Urinary bladder (tissue), 3 donors: ENCODE measurements at regions not wholly inside any gene's neighbourhood (a gene's known extent, or its start where the extent isn't known, plus 50 kb on each side); places are given as distances from the start of the nearest gene placed in this dataset.
"Not testable (repeated sequence)": the region's sequence is repeated elsewhere in the genome, so short reads cannot be mapped to it uniquely, and the experiment has no call there.

ENCODE experiments used
- DNase-seq: peaks from one replicate; pipeline ENCODE4 v3.0.0-alpha.2; 2015; ENCODE audit errors: extremely low spot score
- H3K27ac ChIP-seq: one replicate; pipeline ENCODE4 v1.5.1; 2013; ENCODE audit warnings: low read depth, mild to moderate bottlenecking, moderate library complexity
- H3K36me3 ChIP-seq: one replicate; pipeline ENCODE4 v1.6.1; 2013; ENCODE audit warnings: mild to moderate bottlenecking, moderate library complexity; ENCODE audit not compliant: insufficient read depth
- H3K4me1 ChIP-seq: one replicate; pipeline ENCODE4 v1.6.1; 2013; ENCODE audit warnings: mild to moderate bottlenecking, moderate library complexity; ENCODE audit not compliant: insufficient read depth
- H3K4me3 ChIP-seq: one replicate; pipeline ENCODE4 v1.5.1; 2013; ENCODE audit warnings: low read depth, low read length
- WGBS: extraction: QIAGEN DNeasy Blood & Tissue Kit; methylation state at CpG from one replicate; pipeline ENCODE4 v1.1.7; 2013; 5-methylcytosine and 5-hydroxymethylcytosine counted together
- donor health status: healthy with polysubstance abuse.
- donor health status: healthy.

GRCh38 chrX:42290608-42291007 lies 367.3 kb upstream of the CASK start:
- H3K4me1 ChIP-seq = no peaks in the 10 kb centered on the region
- WGBS = 60% methylated on average over 1 of the region's 1 CpG
- no peak for DNase-seq
- H3K36me3 ChIP-seq = no peaks in the 10 kb centered on the region
- H3K27ac ChIP-seq = no peak overlapping the region
- no peak overlapping the region for H3K4me3 ChIP-seq

DNA sequence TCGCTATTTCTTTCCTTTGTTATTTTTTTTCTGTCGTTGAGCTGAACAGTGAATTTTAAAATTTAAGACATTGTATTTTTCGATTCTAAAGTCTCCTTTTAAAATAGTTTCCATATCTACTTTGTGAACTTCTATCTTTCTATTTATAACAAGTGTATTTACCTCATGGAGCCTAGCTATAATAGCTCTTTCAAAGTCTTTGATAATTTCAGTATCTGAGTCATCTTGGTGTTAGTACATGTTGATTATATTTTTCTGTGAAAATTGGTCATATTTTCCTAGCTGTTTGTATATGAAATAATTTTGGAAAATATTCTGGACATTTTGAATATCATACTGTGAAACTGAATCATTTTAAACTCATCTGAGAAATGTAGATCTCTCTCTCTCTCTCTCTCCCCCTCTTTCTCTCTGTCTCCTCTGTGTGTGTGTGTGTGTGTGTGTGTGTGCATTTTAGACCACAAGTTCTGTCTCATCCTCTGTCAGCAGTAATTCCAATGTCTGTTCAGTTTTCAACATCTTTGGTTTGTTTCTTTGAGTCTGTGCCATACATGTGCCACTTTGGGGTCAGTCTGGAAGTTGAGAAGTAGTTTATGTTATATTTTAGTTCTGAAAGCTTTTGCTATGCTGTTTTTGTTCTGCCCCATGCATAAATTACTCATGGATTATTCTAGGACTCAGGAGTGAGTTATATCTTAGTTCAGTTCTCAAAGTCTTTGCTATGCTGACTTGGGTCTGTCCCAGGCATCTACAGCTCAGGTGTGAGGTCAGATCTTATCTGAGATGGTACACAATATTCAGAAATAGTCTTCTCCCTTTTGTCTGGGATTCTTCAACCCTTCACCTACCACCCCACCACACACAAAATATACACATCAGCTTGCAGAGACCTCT lies 366.4 kb upstream of the CASK start:
- Histone ChIP-seq H3K4me1 (no peaks in the 10 kb centered on the region), H3K27ac (no peak overlapping the region), H3K4me3 (no peak overlapping the region), H3K36me3 (no peaks in the 10 kb centered on the region)
- DNase-seq = no peak
- 80% methylated on average over 3 of the region's 3 CpGs for WGBS

DNA sequence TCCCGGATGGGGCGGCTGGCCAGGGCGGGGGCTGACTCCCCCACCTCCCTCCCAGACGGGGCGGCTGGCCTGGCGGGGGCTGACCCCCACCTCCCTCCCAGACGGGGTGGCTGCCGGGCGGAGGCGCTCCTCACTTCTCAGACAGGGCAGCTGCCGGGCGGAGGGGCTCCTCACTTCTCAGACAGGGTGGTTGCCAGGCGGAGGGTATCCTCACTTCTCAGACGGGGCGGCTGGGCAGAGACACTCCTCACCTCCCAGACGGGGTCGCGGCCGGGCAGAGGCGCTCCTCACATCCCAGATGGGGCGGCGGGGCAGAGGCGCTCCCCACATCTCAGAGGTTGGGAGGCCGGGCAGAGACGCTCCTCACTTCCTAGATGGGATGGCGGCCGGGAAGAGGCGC lies 362.3 kb upstream of the CASK start:
- H3K36me3 ChIP-seq, H3K27ac ChIP-seq, DNase-seq, H3K4me1 ChIP-seq, H3K4me3 ChIP-seq: not testable (repeated sequence)
- whole genome bisulfite sequencing = 97% methylated on average over 26 of the region's 28 CpGs

DNA sequence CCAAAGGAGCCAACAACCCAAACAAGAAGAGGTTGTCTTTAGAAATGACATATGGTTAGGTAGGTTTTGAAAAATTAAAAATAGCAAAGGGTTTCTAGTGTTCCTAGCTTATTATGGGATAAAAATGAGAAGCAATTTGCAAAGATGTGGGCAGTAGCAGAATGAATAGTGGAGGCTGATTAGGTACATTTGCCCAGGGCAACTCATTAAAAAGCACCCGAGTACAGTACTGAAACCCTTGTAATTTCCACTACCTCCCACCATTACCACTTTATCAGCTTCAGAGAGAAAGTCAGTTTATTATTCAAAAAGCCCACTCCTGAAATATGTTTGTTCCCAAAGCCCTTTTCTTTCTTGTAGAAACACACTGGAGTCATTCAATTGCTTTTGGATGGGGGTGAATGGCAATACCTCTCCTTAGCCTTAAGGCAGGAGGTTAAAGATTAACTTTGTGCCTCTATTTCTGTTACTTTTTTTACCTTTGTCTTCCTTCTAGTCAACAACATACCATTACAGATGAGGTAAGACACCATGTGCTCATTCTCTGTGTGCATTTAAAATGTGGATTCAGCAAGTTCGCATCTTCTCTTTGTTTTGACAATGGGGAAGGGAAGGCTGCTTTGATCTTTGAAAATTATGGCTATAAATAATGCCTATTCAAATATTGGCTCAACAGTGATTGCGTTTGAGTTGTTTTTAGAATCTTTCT lies 353.8 kb upstream of the CASK start:
- Histone ChIP-seq H3K36me3 (no peaks in the 10 kb centered on the region), H3K27ac (no peak overlapping the region), H3K4me1 (no peaks in the 10 kb centered on the region), H3K4me3 (no peak overlapping the region)
- WGBS = 86% methylated on average over 3 of the region's 3 CpGs
- DNase-seq = no peak

DNA sequence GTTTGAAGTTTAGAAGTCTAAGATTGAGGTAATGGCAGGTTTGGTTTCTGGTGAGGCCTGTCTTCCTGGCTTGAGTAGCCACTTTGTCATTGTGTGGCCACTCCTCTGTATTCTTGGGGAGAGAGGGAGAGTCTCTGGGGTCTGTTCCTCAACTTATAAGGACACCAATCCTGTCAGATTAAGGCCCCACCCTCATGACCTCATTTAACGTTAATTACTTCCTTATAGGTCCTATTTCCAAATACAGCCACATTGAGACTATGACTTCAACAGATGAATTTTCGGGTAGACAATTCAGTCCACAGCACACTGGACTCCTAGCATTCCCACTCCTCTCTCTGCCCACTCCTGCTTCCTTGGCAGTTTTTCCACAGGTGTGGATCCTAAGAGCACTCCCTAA lies 350.8 kb upstream of the CASK start:
- Histone ChIP-seq H3K4me1 (no peaks in the 10 kb centered on the region), H3K27ac (no peak overlapping the region), H3K4me3 (no peak overlapping the region), H3K36me3 (no peaks in the 10 kb centered on the region)
- no peak for DNase-seq
- WGBS = 94% methylated on average over 2 of the region's 2 CpGs

- Histone ChIP-seq H3K36me3 (no peaks in the 10 kb centered on the region), H3K4me1 (no peaks in the 10 kb centered on the region), H3K27ac (no peak overlapping the region), H3K4me3 (no peak overlapping the region)
- no peak for DNase-seq
- 95% methylated on average over 4 of the region's 4 CpGs for WGBS
Observed at GRCh38 chrX:42273387-42273786, 350.0 kb upstream of the CASK start.

DNA sequence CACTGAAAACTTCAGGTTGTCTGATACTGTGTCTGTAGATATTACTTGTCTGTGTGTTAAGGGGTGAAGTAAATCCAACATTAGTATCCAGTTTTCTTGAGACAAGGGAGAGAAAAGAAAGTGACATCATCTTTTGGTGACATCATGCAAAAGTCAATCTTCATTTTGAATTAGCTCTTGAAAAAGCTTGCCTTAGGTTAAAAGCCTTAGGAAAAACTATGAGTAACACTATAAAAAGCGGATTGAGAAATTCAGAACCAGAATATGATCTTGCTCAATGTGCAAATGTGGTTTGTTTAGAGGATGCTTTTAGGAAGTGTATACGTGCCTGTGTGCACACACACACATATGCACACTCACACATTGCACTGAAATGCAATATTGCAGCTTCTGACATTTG lies 345.8 kb upstream of the CASK start:
- no peak overlapping the region for H3K4me3 ChIP-seq
- WGBS = 82% methylated on average over 2 of the region's 2 CpGs
- no peak overlapping the region for H3K27ac ChIP-seq
- no peaks in the 10 kb centered on the region for H3K36me3 ChIP-seq
- DNase-seq = no peak
- no peaks in the 10 kb centered on the region for H3K4me1 ChIP-seq

GRCh38 chrX:42260854-42261253 lies 337.5 kb upstream of the CASK start:
- Histone ChIP-seq H3K36me3 (no peaks in the 10 kb centered on the region), H3K4me1 (no peaks in the 10 kb centered on the region), H3K4me3 (no peak overlapping the region), H3K27ac (no peak overlapping the region)
- no peak for DNase-seq
- WGBS = 80% methylated on average over 1 of the region's 1 CpG

DNA sequence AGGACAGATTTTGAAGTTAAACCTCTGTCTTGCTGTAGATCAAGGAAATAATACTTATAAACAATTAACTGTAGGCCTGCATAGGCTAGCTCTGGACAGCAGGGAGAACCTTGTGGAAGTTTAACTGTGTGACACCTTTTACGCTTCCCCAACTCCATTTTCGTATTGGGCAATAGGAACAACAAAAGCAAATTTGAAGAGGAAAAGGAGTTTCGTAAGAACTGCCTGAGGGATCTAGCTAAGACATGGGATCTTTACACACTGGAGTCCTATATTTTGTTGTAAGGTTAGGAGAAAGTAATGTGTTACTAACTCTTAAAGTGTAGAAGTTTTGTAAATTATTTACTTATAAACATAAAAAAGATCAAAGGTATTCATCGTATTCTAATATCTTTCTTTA lies 324.9 kb upstream of the CASK start:
- DNase-seq = no peak
- 94% methylated on average over 4 of the region's 4 CpGs for WGBS
- H3K4me1 ChIP-seq = no peaks in the 10 kb centered on the region

GRCh38 chrX:42247241-42247640 lies 323.9 kb upstream of the CASK start:
- H3K36me3 ChIP-seq = no peaks in the 10 kb centered on the region
- H3K4me3 ChIP-seq = no peak overlapping the region
- WGBS = 51% methylated on average over 6 of the region's 6 CpGs
- DNase-seq = no peak
- H3K27ac ChIP-seq = no peak overlapping the region
- H3K4me1 ChIP-seq = no peaks in the 10 kb centered on the region

More for the DNA sequence above, 324.9 kb upstream of the CASK start:
- no peaks in the 10 kb centered on the region for H3K36me3 ChIP-seq
- H3K27ac ChIP-seq = no peak overlapping the region
- no peak overlapping the region for H3K4me3 ChIP-seq

DNA sequence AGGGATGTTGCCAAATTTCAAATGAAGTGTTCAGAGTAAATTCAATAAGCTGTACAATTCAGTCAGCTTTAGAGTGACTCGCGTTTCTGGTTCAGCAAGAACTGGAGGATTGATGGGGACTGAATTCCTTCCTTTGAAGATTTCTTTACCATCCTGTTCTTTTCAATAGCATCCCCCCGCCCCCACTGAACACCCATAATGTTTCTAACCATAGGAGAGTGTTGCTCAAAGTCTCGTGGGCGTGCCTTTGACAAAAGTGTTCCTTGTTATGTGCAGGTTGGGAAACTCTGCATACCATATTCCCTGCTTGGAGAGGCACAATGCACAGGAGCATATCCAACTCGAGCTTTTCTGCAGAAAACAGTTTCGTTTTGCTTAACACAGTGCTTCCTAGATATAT lies 323.5 kb upstream of the CASK start:
- H3K36me3 ChIP-seq = no peaks in the 10 kb centered on the region
- H3K4me1 ChIP-seq = no peaks in the 10 kb centered on the region
- no peak overlapping the region for H3K4me3 ChIP-seq
- no peak for DNase-seq
- 35% methylated on average over 7 of the region's 7 CpGs for WGBS
- H3K27ac ChIP-seq = no peak overlapping the region

GRCh38 chrX:42242004-42242403 lies 318.6 kb upstream of the CASK start:
- 75% methylated on average over 6 of the region's 6 CpGs for WGBS
- DNase-seq = no peak
- no peaks in the 10 kb centered on the region for H3K4me1 ChIP-seq
- H3K36me3 ChIP-seq = no peaks in the 10 kb centered on the region
- no peak overlapping the region for H3K4me3 ChIP-seq
- no peak overlapping the region for H3K27ac ChIP-seq

GRCh38 chrX:42241421-42241820 lies 318.1 kb upstream of the CASK start:
- Histone ChIP-seq H3K27ac (no peak overlapping the region), H3K36me3 (no peaks in the 10 kb centered on the region), H3K4me1 (no peaks in the 10 kb centered on the region), H3K4me3 (no peak overlapping the region)
- 91% methylated on average over 1 of the region's 1 CpG for WGBS
- DNase-seq = no peak

- WGBS = 55% methylated on average over 2 of the region's 2 CpGs
- H3K27ac ChIP-seq = no peak overlapping the region
- H3K36me3 ChIP-seq = no peaks in the 10 kb centered on the region
- DNase-seq = no peak
- no peaks in the 10 kb centered on the region for H3K4me1 ChIP-seq
- no peak overlapping the region for H3K4me3 ChIP-seq
Observed at GRCh38 chrX:42237956-42238355, 314.6 kb upstream of the CASK start.
